ENCODE measurements at regions not wholly inside any gene's neighbourhood (a gene's known extent, or its start where the extent isn't known, plus 50 kb on each side); places are given as distances from the start of the nearest gene placed in this dataset.

DNA sequence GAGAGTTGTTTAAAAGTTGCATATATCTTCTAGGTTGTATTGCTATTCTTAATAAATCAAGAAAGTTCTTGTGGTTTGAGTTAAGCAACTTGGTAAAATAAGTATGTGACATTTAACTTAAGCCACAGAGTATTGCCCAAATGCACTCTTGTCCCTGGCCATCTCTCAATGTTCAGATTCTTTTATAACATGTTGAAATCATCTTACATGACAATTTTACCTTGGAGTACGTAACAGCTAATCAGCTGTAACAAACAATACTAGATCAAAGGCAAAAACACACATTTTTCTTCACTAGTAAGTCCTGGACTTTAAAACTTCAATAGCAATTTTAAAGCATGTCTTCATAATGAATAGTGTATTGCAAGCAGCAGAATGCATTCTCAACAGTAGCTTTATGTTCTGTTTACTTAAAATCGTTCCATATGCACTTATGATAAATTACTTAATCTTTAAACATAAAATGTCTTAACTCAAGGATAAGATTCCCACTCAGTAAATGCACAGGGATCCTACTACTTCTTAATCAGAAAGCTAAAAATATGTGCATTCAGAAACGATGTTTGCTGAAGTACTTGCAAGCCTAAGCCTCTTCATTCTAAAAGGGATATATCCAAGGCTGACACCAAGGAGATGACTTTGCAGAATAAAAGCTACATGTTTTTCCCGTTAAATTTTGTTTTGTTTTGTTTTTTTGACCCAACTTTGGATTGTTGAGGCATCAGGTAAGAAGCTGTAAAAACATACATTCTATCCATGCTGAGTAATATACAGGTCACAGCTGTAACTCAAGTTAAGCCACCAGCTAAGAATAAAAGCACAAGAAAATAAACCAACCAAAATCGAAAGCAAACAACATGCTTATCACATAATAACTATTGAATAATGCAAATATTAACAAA, 86.1 kb upstream of the NFIB start:
- Histone ChIP-seq H2AFZ (ENCODE audit: low read length) (no peak overlapping the region), H3K27me3 (ENCODE audit: insufficient read depth, low read length) (no peaks in the 10 kb centered on the region), H4K91ac (ENCODE audit: insufficient read length, low read depth, low read length) (no peak overlapping the region), H3K4me1 (ENCODE audit: insufficient read depth, low read length) (no peaks in the 10 kb centered on the region), H3K9ac (ENCODE audit: extremely low read depth, insufficient read length, low read length) (no peak overlapping the region), H3K79me1 (ENCODE audit: insufficient read depth, low read depth, low read length, poor library complexity, severe bottlenecking) (no peaks in the 10 kb centered on the region), H3K4ac (ENCODE audit: low read depth, low read length) (no peak overlapping the region), H2BK12ac (ENCODE audit: insufficient read length, low read depth, low read length) (no peak overlapping the region), H2BK20ac (ENCODE audit: low read depth, low read length, poor library complexity, severe bottlenecking) (no peak overlapping the region), H3K9me3 (ENCODE audit: control insufficient read depth, low read depth, low read length) (no peaks in the 10 kb centered on the region), H3K79me2 (ENCODE audit: insufficient read depth, low read length) (no peaks in the 10 kb centered on the region), H2BK120ac (ENCODE audit: low read depth, low read length, poor library complexity, severe bottlenecking) (no peak overlapping the region), H3T11ph (ENCODE audit: low read length) (no peak overlapping the region), H4K8ac (replicated peaks; ENCODE audit: insufficient read length, low read depth, low read length) (no peak overlapping the region), H3K14ac (ENCODE audit: insufficient read depth, low read length) (no peak overlapping the region), H2BK15ac (ENCODE audit: low read depth, low read length) (no peak overlapping the region), H3K23me2 (ENCODE audit: insufficient read length, low read depth, low read length, poor library complexity, severe bottlenecking) (no peaks in the 10 kb centered on the region), H2AK5ac (ENCODE audit: insufficient read length, low read length) (no peak overlapping the region), H3K18ac (ENCODE audit: insufficient read length, low read depth, low read length) (no peak overlapping the region), H3K23ac (ENCODE audit: insufficient read length, low read depth, low read length) (no peak overlapping the region), H4K5ac (ENCODE audit: insufficient read length, low read depth, low read length) (no peak overlapping the region), H3K56ac (ENCODE audit: insufficient read length, low read depth, low read length) (no peak overlapping the region), H3K27ac (ENCODE audit: insufficient read length, low read depth, low read length) (no peak overlapping the region), H2BK5ac (ENCODE audit: insufficient read length, low read length) (no peak overlapping the region), H3K4me2 (ENCODE audit: insufficient read depth, insufficient read length, low read length) (no peak overlapping the region), H4K20me1 (ENCODE audit: control insufficient read depth, insufficient read depth, insufficient read length) (no peaks in the 10 kb centered on the region)
- no peak for DNase-seq
- Mint-ChIP-seq H3K4me3 (no peak overlapping the region), H3K36me3 (ENCODE audit: insufficient read depth in 1 of 3, low read depth in 3 of 3) (no peaks in the 10 kb centered on the region; a peak in 2 of 7 replicates), H3K9me3 (peaks cover 3 to 4% of the 10 kb centered on the region in 2 experiments; a peak in 3 of 5 replicates), H3K27ac (no peak overlapping the region; a peak in 1 of 7 replicates), H3K27me3 (ENCODE audit: low read depth) (no peaks in the 10 kb centered on the region), H3K4me1 (peaks cover 12 to 19% of the 10 kb centered on the region in 2 experiments)
- no peak for TF ChIP-seq CTCF (conservative IDR thresholded peaks at IDR 0.05)
- WGBS (ENCODE audit: extremely low coverage, insufficient read length, low lambda C conversion rate), result no CpG with 5 or more reads among the region's 5 CpGs
